IMR-90 (cell line): ENCODE measurements at regions not wholly inside any gene's neighbourhood (a gene's known extent, or its start where the extent isn't known, plus 50 kb on each side); places are given as distances from the start of the nearest gene placed in this dataset.

Source experiments
- ATAC-seq: fragments of 200-7000 bp; cut with Tn5 transposase; 2 replicates; pipeline ENCODE4 v1.9.1; 2020; ENCODE audit warnings: low read depth, mild to moderate bottlenecking, moderate library complexity
- BruUV-seq: library from RNA; stranded (reverse); fragments of 400-500 nt; replicated peaks from 2 replicates; lab custom pipeline; 2021; lab: Mats Ljungman, UMichigan
- CTCF ChIA-PET: fragments of 300-600 bp; formaldehyde crosslinking; extraction: SDS; loops from one replicate; lab custom pipeline; 2021; ENCODE audit warnings: antibody characterized with exemption; lab: Yijun Ruan, JAX
- POLR2A ChIA-PET: fragments of 300-600 bp; sonication (Branson Sonifier 250); formaldehyde crosslinking; loops from one replicate; lab custom pipeline; 2022; ENCODE audit warnings: antibody characterized with exemption; ENCODE audit not compliant: unreplicated experiment; lab: Charles Lee
- DNase-seq: peaks from one replicate; pipeline ENCODE4 v3.0.0; 2013
- H2AFZ ChIP-seq: replicated peaks from 2 replicates; pipeline ENCODE3; 2013; ENCODE audit warnings: low read length, mild to moderate bottlenecking; ENCODE audit not compliant: poor library complexity
- H2AK5ac ChIP-seq: 2 replicates; pipeline ENCODE4 v1.6.1; 2013; ENCODE audit warnings: low read depth, low read length, inconsistent platforms
- H2AK9ac ChIP-seq: replicated peaks from 2 replicates; pipeline ENCODE3; 2013; ENCODE audit warnings: mild to moderate bottlenecking, low read depth, low read length, moderate library complexity; ENCODE audit not compliant: poor library complexity
- H2BK120ac ChIP-seq: 2 replicates; pipeline ENCODE4 v1.6.1; 2013; ENCODE audit warnings: low read depth, low read length, inconsistent platforms
- H2BK15ac ChIP-seq: 3 replicates; pipeline ENCODE4 v1.6.1; 2013; ENCODE audit warnings: low read depth, low read length, inconsistent platforms
- H2BK20ac ChIP-seq: 2 replicates; pipeline ENCODE4 v1.6.1; 2013; ENCODE audit warnings: low read depth, mild to moderate bottlenecking, inconsistent platforms, low read length, moderate library complexity
- H2BK5ac ChIP-seq: 2 replicates; pipeline ENCODE4 v1.6.1; 2013; ENCODE audit warnings: mild to moderate bottlenecking, low read depth, low read length, inconsistent platforms; ENCODE audit not compliant: poor library complexity, severe bottlenecking
- H3K14ac ChIP-seq: replicated peaks from 2 replicates; pipeline ENCODE4 v1.6.1; 2013; ENCODE audit warnings: low read depth, low read length, inconsistent platforms
- H3K18ac ChIP-seq: 2 replicates; pipeline ENCODE4 v1.6.1; 2013; ENCODE audit warnings: low read depth, low read length, control low read depth
- H3K23ac ChIP-seq: 2 replicates; pipeline ENCODE4 v1.6.1; 2013; ENCODE audit warnings: low read depth, low read length, inconsistent platforms
- H3K27ac ChIP-seq: 2 replicates; pipeline ENCODE4 v1.5.1; 2013; ENCODE audit warnings: mild to moderate bottlenecking, control low read depth, low read length; ENCODE audit not compliant: insufficient read depth
- H3K27me3 ChIP-seq: 2 replicates; pipeline ENCODE4 v1.6.1; 2013; ENCODE audit warnings: low read length; ENCODE audit not compliant: control insufficient read depth, insufficient read depth
- H3K36me3 ChIP-seq: 2 replicates; pipeline ENCODE4 v1.6.1; 2013; ENCODE audit warnings: low read length, mixed read lengths; ENCODE audit not compliant: control insufficient read depth, insufficient read depth
- H3K4ac ChIP-seq: 2 replicates; pipeline ENCODE4 v1.6.1; 2013; ENCODE audit warnings: low read depth, low read length, inconsistent platforms
- H3K4me1 ChIP-seq: 2 replicates; pipeline ENCODE4 v1.6.1; 2013; ENCODE audit warnings: low read length, mixed read lengths; ENCODE audit not compliant: control insufficient read depth, insufficient read depth
- H3K4me2 ChIP-seq: 2 replicates; pipeline ENCODE4 v1.6.1; 2013; ENCODE audit warnings: low read depth, mild to moderate bottlenecking, control low read depth, low read length, moderate library complexity
- H3K4me3 ChIP-seq: 2 replicates; pipeline ENCODE4 v1.5.1; 2013; ENCODE audit warnings: low read depth, mild to moderate bottlenecking, control low read depth, low read length, moderate library complexity; ENCODE audit not compliant: insufficient read depth
- H3K56ac ChIP-seq: 2 replicates; pipeline ENCODE4 v1.6.1; 2013; ENCODE audit warnings: low read length, inconsistent platforms; ENCODE audit not compliant: insufficient read depth; ENCODE audit errors: extremely low read depth
- H3K79me1 ChIP-seq, 2 experiments: 2 replicates each; pipeline ENCODE4 v1.6.1; 2013; ENCODE audit warnings: low read length in 2 of 2, inconsistent platforms in 1 of 2, low read depth in 1 of 2
- H3K9ac ChIP-seq: 2 replicates; pipeline ENCODE4 v1.6.1; 2013; ENCODE audit warnings: low read depth, low read length, control low read depth
- H3K9me1 ChIP-seq: 2 replicates; pipeline ENCODE4 v1.6.1; 2013; ENCODE audit warnings: low read length, inconsistent platforms; ENCODE audit not compliant: insufficient read depth
- H3K9me3 ChIP-seq: 2 replicates; pipeline ENCODE4 v1.6.1; 2013; ENCODE audit warnings: low read length; ENCODE audit not compliant: control insufficient read depth, insufficient read depth
- H4K20me1 ChIP-seq: 2 replicates; pipeline ENCODE4 v1.6.1; 2013; ENCODE audit warnings: low read length, inconsistent platforms; ENCODE audit not compliant: insufficient read depth
- H4K5ac ChIP-seq: 2 replicates; pipeline ENCODE4 v1.6.1; 2013; ENCODE audit warnings: mild to moderate bottlenecking, low read depth, low read length, control low read depth
- H4K8ac ChIP-seq, 2 experiments: 2 replicates each; pipeline ENCODE4 v1.6.1; 2013; ENCODE audit warnings: low read depth in 2 of 2, low read length in 2 of 2, control low read depth in 1 of 2, inconsistent platforms in 1 of 2
- H4K91ac ChIP-seq: 2 replicates; pipeline ENCODE4 v1.6.1; 2013; ENCODE audit warnings: low read depth, low read length, inconsistent platforms; ENCODE audit not compliant: insufficient read depth
- RFX5 ChIP-seq: IDR thresholded peaks from 2 replicates; pipeline ENCODE4 v1.8.0; 2012; ENCODE audit warnings: low read depth, mild to moderate bottlenecking, low read length, moderate library complexity
- dilution Hi-C: fragments of 300-500 bp; cut with HindIII; formaldehyde crosslinking; loops from one replicate; pipeline ENCODE4 v1.14.3; 2018; ENCODE audit warnings: low sequenced_read_pairs; ENCODE audit not compliant: unreplicated experiment
- in situ Hi-C: fragments of 300-500 bp; cut with MboI; formaldehyde crosslinking; loops from 3 replicates; pipeline ENCODE4 v1.14.3; 2019; ENCODE audit warnings: low sequenced_read_pairs, inconsistent platforms, mixed read lengths
- intact Hi-C: fragments of 100-400 bp; cut with micrococcal nuclease; formaldehyde crosslinking; loops from 2 replicates; pipeline ENCODE4 v1.10.0; 2022
- TF ChIP-seq, protein P1 (sequence below): conservative IDR thresholded peaks from 2 replicates; pipeline ENCODE4 v1.5.1; 2012; ENCODE audit warnings: mild to moderate bottlenecking, low read depth, low read length, improper control_type of control experiment

DNA sequence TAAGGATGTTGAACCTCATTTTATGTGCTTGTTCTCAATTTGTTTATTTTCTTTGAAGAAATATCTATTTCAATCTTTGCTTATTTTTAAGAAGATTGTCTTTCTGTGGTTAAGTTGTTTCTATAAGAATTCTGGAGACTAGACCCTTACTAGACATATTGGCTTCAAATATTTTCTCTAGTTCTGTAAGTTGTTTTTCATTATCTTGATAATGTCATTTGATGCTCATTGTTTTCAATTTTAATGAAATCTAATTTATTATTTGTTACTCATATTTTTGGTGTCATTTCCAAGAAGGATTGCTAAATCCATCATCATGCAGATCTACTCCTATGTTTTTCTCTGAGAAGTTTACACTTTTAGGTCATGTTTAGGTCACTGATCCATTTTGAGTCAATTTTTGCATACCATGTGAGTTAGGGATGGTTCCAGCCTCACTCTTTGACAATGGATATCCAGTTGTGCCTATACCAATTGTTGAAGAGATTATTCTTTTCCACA is 874.8 kb upstream of the SLITRK6 start:
- Histone ChIP-seq H3K9me1 (no peaks in the 10 kb centered on the region), H3K4me2 (no peak overlapping the region), H3K4me1 (no peaks in the 10 kb centered on the region), H4K8ac (no peak overlapping the region), H3K56ac (no peak overlapping the region), H2AK9ac (no peak overlapping the region), H4K20me1 (no peaks in the 10 kb centered on the region), H3K4ac (no peak overlapping the region), H2AK5ac (no peak overlapping the region), H3K9me3 (no peaks in the 10 kb centered on the region), H3K9ac (no peak overlapping the region), H3K79me1 (no peaks in the 10 kb centered on the region), H2BK5ac (no peak overlapping the region), H3K18ac (no peak overlapping the region), H3K14ac (no peak overlapping the region), H3K27me3 (no peaks in the 10 kb centered on the region), H3K23ac (no peak overlapping the region), H3K27ac (no peak overlapping the region), H4K91ac (no peak overlapping the region), H3K4me3 (no peak overlapping the region), H3K36me3 (no peaks in the 10 kb centered on the region), H2BK20ac (no peak overlapping the region), H2AFZ (no peak overlapping the region), H2BK15ac (no peak overlapping the region), H4K5ac (no peak overlapping the region), H2BK120ac (no peak overlapping the region)
- dilution Hi-C loops, result no loop called here
- ChIA-PET POLR2A (no interaction called here), CTCF (no interaction called here)
- DNase-seq (no peak), ATAC-seq (no peak)
- intact Hi-C loops, result no loop called here
- no TSS peak for BruUV-seq
- TF ChIP-seq, protein P1, sequence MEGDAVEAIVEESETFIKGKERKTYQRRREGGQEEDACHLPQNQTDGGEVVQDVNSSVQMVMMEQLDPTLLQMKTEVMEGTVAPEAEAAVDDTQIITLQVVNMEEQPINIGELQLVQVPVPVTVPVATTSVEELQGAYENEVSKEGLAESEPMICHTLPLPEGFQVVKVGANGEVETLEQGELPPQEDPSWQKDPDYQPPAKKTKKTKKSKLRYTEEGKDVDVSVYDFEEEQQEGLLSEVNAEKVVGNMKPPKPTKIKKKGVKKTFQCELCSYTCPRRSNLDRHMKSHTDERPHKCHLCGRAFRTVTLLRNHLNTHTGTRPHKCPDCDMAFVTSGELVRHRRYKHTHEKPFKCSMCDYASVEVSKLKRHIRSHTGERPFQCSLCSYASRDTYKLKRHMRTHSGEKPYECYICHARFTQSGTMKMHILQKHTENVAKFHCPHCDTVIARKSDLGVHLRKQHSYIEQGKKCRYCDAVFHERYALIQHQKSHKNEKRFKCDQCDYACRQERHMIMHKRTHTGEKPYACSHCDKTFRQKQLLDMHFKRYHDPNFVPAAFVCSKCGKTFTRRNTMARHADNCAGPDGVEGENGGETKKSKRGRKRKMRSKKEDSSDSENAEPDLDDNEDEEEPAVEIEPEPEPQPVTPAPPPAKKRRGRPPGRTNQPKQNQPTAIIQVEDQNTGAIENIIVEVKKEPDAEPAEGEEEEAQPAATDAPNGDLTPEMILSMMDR, result no peak
- no peak for TF ChIP-seq RFX5
- in situ Hi-C loops, result no loop called here
